ENCODE measurements at regions not wholly inside any gene's neighbourhood (a gene's known extent, or its start where the extent isn't known, plus 50 kb on each side); places are given as distances from the start of the nearest gene placed in this dataset.

DNA sequence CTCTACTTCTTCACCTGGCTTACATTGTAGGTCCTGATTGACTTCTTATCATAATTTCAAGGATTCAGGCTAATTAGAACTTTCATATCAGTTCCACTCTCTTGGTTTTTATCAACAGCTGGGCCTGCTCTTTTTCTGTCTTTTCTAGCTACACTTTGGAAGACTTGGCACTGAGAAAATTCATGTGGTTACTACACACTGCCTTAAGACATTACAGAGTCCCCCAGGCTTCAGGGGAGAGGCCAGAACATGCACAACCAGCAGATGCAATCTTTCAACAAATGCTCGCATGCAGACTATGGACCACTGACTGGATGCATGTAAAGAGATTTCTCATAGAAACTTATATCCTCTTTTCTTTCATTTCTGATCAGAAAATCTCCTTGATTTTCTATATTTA is 423.5 kb downstream of the TUSC7 start:
- TF ChIP-seq POLR2A (IDR thresholded peaks at IDR 0.05): no peak
- TF ChIP-seq, protein P1, sequence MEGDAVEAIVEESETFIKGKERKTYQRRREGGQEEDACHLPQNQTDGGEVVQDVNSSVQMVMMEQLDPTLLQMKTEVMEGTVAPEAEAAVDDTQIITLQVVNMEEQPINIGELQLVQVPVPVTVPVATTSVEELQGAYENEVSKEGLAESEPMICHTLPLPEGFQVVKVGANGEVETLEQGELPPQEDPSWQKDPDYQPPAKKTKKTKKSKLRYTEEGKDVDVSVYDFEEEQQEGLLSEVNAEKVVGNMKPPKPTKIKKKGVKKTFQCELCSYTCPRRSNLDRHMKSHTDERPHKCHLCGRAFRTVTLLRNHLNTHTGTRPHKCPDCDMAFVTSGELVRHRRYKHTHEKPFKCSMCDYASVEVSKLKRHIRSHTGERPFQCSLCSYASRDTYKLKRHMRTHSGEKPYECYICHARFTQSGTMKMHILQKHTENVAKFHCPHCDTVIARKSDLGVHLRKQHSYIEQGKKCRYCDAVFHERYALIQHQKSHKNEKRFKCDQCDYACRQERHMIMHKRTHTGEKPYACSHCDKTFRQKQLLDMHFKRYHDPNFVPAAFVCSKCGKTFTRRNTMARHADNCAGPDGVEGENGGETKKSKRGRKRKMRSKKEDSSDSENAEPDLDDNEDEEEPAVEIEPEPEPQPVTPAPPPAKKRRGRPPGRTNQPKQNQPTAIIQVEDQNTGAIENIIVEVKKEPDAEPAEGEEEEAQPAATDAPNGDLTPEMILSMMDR (IDR thresholded peaks at IDR 0.05): no peak
- no peak for DNase-seq (ENCODE audit: low spot score in 2 of 2)
- WGBS, 2 donors: 85 to 100% methylated on average over 1 of the region's 1 CpG
- intact Hi-C loops (cut with DNase I; ENCODE audit: low total_unique reads): no loop called here
- no peak overlapping the region for H3K4me3 ChIP-seq (ENCODE audit: low read depth, poor library complexity, severe bottlenecking)

DNA sequence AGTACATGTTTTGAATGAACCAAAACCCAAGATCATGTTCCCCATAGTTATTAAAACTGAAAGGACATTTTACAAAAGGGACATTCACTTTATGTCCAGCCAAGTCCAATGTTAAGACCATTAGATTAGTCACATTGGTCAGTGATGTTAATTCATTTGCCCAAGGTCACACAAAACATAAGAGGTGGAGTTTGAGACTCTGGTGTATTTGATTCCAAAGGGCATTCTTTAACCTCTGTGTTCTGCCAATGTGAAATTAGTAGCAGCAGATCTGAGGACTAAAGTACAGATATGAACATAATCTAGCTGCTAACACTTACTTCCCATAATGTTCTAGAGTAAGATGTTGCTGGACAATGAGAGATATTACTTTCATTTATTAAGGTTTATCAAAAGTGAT is 425.6 kb downstream of the TUSC7 start:
- H3K4me3 ChIP-seq (ENCODE audit: low read depth, poor library complexity, severe bottlenecking): no peak overlapping the region
- intact Hi-C loops (cut with DNase I; ENCODE audit: low total_unique reads): no loop called here
- no peak for TF ChIP-seq POLR2A (IDR thresholded peaks at IDR 0.05)
- TF ChIP-seq, protein P1 (IDR thresholded peaks at IDR 0.05): no peak
- no peak for DNase-seq (ENCODE audit: low spot score in 2 of 2)

DNA sequence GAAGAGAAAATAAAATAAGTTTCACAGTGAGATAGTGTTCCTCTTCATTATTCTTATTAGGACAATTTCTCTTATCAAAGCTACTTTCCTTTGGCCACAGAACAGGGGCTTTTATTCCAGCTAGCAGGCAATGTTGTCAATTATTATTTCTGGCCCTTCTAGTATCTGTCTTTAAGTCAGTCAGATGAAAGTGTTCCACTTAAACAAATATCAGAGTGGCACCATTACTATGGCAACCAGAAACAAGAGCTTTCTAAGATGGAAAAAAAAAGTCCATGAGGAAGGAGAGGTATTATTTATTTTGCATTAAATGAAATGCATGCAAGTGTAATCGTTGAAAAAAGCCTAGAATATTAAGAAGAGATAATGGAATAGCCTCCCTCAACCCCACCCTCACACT is 426.4 kb downstream of the TUSC7 start:
- TF ChIP-seq POLR2A (IDR thresholded peaks at IDR 0.05): no peak
- TF ChIP-seq, protein P1 (IDR thresholded peaks at IDR 0.05): no peak
- DNase-seq (ENCODE audit: low spot score in 2 of 2): no peak
- 85 to 94% methylated on average over 1 of the region's 1 CpG for WGBS, 2 donors
- intact Hi-C loops (cut with DNase I; ENCODE audit: low total_unique reads): no loop called here
- H3K4me3 ChIP-seq (ENCODE audit: low read depth, poor library complexity, severe bottlenecking): no peak overlapping the region

DNA sequence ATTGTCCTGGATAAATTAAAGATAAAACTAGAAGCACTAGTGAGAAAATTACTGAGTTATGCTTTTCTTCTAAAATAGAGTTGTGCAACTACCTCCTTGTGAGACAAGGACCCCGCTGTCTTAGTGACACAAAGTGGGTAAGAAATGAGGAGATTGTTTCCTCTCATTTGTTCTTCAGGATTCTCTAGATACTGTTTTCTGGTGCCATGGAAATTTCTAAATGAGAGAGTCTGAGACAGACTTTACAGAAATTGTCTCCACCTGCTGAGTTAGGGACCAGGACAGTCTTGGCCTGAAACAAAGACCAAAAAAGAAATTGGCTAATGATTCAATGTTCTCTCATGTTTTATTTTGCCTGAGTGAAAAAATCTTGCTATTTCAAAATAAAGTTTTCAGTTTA is 427.5 kb downstream of the TUSC7 start:
- WGBS, 2 donors: 88 to 92% methylated on average over 1 of the region's 1 CpG
- no peak for TF ChIP-seq POLR2A (IDR thresholded peaks at IDR 0.05)
- TF ChIP-seq, protein P1 (IDR thresholded peaks at IDR 0.05): no peak
- no peak overlapping the region for H3K4me3 ChIP-seq (ENCODE audit: low read depth, poor library complexity, severe bottlenecking)
- no peak for DNase-seq (ENCODE audit: low spot score in 2 of 2)
- intact Hi-C loops (cut with DNase I; ENCODE audit: low total_unique reads): no loop called here

DNA sequence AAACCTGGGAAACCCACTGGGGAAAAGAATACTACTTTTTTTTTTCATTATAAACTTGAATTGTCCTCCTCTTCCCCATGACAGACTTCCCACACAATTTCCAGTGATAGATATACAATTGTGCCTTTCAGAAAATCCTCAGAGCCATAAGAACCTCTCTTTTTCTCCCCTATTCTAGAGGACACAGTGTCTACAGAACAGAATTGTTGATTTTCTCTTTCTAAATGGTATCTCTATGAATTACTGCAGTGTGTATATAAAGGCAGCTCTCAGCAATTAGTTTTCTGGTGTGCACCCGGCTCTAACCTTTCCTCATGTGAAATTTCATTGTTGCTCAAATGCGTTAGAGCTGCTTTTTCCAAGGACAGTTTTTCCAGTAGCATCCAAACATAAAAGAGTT is 430.1 kb downstream of the TUSC7 start:
- 89 to 92% methylated on average over 2 of the region's 2 CpGs for WGBS, 2 donors
- DNase-seq (ENCODE audit: low spot score in 2 of 2): no peak
- TF ChIP-seq POLR2A (IDR thresholded peaks at IDR 0.05): no peak
- TF ChIP-seq, protein P1 (IDR thresholded peaks at IDR 0.05): no peak
- H3K4me3 ChIP-seq (ENCODE audit: low read depth, poor library complexity, severe bottlenecking): no peak overlapping the region
- intact Hi-C loops (cut with DNase I; ENCODE audit: low total_unique reads): no loop called here

DNA sequence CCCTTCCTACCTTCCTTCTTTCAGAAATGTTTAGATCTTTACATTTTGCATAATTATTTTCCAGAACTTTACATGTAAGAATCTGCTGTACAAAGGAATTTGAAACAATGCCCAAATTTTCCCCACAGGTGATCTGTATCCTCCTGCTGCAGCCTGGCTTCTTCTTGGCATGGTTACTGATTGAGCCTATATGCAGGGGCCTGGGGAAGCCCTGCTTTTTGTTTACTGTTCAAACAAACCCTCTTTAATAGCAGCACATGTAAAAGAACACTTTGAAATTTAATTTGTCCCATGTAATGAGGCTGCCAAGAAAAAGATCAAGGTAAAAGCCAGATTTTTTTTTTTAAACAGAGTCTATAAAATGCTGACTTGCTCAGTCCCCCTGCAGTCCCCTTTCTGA is 432.2 kb downstream of the TUSC7 start:
- no peak overlapping the region for H3K4me3 ChIP-seq (ENCODE audit: low read depth, poor library complexity, severe bottlenecking)
- intact Hi-C loops (cut with DNase I; ENCODE audit: low total_unique reads): no loop called here
- DNase-seq (ENCODE audit: low spot score in 2 of 2): no peak
- TF ChIP-seq, protein P1 (IDR thresholded peaks at IDR 0.05): no peak

Measured in lower leg skin (tissue), 4 donors.